HG03457 (cell line): ENCODE measurements at regions not wholly inside any gene's neighbourhood (a gene's known extent, or its start where the extent isn't known, plus 50 kb on each side); places are given as distances from the start of the nearest gene placed in this dataset.
"Not testable (repeated sequence)": the region's sequence is repeated elsewhere in the genome, so short reads cannot be mapped to it uniquely, and the experiment has no call there.

Experiments
- ATAC-seq: cut with Tn5 transposase; IDR thresholded peaks from one replicate; pipeline ENCODE4 v1.9.1; 2021; ENCODE audit warnings: moderate number of reproducible peaks; ENCODE audit not compliant: unreplicated experiment

DNA sequence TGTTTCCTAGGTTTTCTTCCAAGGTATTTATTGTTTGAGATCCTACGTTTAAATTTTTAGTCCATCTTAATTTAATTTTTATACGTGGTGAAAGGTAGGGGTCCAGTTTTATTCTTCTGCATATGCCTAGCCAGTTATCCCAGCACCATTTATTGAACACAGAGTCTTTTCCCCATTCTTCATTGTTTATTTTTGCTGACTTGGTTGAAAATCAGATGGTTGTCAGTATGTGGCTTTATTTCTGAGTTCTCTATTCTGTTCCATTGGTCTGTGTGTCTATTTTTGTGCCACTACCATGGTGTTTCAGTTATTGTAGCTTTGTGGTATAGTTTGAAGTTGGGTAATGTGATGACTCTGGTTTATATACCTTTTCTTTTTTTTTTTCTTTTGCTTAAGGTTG lies 753.0 kb upstream of the GOT2 start:
- ATAC-seq = no peak

DNA sequence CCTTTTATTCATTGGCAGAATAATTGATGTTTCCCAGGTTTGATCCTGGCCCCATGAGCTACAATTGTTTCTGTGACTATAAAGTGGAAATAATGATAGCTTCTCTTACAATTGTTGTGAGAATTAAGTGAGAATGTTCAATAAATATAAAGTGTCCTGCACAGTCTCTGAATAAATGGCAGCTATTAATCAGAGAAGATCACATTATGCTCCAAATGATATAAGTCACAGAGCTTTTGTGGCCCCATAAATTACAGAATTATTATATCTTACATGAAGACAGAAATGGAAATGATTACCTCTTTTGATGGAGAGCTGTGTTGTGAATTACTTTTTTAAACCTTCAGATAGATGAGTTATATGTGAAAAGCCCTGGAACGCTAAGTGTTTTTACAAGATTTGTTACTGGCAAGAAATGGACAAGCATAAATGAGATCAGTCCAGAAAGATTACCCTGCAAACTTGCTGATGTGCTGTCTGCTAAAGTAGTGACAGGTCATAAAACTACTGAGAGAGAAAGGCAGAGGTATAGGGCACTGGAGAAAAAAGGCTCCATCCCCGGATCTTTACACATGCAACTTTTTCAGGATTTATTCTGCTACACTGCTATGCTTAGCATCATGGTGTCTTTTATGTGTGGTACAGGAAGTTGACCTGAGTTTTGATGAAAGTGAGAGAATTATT lies 750.9 kb upstream of the GOT2 start:
- no peak for ATAC-seq

DNA sequence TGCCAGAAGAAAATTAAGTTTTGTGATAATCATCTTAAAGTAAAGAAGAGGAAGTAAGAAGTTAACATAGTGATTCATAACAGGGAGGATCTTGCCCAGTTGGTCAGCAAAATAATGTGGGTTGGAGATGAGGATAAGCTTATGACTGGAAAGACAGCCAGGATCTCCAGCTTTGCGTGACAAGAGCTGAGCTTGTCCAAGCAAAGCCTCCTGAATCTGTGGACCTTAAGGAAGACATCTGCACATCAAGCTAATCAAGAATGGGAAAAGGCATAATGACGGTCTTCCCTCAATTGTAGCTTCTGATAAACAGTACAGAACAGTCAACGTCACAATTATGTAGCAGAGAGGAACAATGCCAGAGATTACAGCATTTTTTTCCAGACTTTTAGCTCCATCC lies 744.7 kb upstream of the GOT2 start:
- ATAC-seq = no peak

GRCh38 chr16:59470556-59470955 lies 736.4 kb upstream of the GOT2 start:
- ATAC-seq = no peak

- ATAC-seq = no peak
These were observed 735.1 kb upstream of the GOT2 start for GRCh38 chr16:59469266-59469665.

GRCh38 chr16:59463776-59464175 lies 729.7 kb upstream of the GOT2 start:
- no peak for ATAC-seq

DNA sequence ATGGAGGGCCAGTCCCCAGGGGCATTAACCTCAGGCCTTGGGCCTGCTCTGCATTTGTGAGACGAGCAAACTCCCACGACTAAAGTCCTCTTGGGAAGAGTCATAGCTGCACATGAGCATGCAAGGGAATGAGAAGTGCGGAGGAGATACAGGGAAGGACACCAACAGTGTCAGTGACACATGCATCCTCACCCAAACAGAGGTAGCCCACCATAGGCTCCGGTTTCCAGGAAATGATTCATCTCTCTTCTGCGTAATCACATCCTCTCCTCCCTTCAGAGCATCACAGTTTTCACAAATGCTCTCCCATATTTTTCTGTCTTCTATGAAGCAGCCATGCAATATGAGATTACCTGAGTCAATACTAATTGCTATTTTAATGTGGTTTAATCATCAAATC lies 725.7 kb upstream of the GOT2 start:
- ATAC-seq = no peak

- ATAC-seq = no peak
These were observed 721.4 kb upstream of the GOT2 start for GRCh38 chr16:59455497-59455896.

DNA sequence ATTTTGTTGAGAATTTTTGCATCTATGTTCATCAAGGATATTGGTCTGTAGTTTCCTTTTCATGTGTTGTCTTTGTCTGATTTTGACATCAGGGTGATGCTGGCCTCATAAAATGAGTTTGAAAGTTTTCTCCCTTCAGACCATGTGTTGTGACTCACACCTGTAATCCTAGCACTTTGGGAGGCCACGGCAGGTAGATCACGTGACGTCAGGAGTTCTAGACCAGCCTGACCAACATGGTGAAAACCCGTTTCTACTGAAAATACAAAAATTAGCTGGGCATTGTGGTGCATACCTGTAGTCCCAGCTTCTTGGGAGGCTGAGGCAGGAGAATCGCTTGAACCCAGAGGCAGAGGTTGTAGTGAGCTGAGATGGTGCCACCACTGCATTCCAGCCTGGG lies 716.4 kb upstream of the GOT2 start:
- ATAC-seq = not testable (repeated sequence)

DNA sequence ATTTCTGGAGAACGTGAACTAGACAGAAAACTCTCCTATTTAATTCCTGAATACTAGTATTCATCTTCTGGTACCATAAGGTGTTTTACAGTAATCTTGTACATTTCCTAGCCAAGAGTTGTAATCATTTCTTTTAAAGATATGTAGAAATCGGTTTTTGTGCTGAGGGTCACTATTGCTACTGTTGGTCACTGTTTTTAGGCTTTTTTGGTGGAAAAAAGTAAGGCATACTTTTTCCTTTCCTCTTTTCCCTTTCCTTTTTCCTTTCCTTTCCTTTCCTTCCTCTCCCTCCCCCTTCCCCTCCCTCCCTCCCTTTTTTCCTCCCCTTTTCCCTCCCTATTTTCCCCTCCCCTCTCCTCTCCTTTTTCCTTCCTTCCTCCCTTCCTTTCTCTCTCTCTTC lies 706.4 kb upstream of the GOT2 start:
- no peak for ATAC-seq

DNA sequence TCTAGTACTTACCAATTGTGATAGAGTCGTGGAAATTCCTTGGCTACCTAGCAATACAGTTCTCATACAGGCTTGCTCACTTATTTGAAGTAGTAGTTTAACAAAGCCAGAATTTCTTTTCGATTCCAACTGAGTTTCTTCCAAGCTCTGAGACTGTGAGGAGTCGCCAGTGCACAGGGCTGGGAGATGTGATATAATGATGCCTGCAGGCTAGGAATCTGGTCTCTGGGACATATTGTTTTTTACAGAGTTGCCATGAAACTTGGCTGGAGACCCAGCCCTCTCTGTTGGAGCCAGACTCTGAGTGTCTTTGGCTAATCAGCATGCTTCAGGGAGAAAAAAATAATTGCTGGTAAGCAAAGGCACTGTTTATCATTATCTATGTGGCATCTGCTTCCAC lies 698.8 kb upstream of the GOT2 start:
- ATAC-seq = no peak

DNA sequence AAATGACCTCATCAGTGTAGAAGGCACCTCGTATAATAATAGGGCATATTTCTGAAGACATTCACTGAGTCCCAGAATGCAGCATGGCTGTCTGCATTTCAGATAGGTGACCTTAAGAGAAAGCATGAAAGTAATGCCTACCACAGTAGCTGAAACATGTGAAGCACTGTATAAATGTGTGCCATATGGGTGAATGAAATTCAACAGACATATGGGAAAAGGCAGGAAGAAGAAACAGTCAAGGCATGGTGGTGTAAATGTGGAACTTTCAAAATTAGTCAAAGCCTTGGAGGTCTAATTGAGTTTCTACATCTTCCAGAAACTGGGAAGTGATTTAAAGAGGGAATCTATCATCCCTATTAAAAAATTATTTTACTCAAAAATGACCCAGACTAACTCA lies 698.2 kb upstream of the GOT2 start:
- ATAC-seq = no peak

DNA sequence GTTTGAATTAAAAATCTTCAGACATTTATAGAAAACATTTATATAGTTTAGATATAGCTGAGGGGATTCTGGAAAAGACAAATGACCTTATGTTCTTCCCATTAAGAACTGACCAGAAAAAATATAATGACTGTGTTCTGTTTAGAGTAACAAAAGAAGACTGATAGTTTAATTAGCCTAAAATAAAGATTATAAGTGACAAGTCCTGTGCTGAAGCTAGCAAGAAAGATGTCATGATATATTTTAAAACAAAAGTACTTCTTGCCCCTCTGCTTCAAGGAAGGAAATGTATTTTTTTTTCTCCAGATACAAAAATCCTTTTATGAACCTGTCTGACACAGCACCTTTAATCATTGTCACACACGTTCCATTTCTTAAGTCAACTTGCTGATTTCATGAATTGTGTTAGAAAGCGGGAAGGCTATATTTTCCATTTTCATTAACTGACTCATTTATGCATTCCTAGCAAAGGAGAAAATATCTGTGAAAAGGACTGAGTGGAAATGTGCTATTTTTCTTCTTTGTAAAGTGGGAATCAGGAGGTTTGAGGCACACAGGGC lies 690.7 kb upstream of the GOT2 start:
- ATAC-seq = no peak

- no peak for ATAC-seq
These were observed 678.1 kb upstream of the GOT2 start for GRCh38 chr16:59411961-59412841.

DNA sequence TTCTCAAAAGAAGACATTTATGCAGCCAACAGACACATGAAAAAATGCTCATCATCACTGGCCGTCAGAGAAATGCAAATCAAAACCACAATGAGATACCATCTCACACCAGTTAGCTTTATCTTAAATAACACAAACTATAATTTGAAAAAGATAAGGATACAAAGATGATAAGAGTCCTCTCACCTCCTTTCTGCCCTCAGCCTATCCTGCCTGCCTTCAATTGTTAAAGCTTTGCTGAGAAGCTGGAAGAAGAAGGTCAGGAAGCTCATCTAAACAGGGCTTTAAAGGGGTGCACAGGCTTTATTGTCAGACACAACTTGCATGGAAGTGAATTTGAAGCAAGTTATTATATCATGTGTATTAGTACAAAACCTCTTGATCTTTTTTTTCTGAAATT lies 676.3 kb upstream of the GOT2 start:
- ATAC-seq = no peak

DNA sequence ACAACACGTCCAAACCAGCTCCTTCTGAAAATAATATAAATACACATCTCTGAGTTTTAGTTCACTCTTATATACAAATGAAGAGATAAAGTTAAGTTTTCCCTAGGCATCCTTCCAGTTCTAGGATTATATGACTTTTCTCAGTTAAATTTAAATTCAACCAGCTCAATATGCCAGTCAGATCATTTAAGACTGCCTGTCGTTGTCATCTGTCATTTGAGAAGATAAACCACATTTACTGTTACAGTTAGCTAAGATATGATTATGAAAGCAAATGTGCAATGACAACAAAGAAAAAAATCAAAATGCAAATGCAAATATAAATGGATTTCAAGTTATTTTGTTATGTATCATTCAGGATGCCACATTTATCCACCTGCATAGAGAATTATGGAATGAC lies 671.7 kb upstream of the GOT2 start:
- no peak for ATAC-seq

DNA sequence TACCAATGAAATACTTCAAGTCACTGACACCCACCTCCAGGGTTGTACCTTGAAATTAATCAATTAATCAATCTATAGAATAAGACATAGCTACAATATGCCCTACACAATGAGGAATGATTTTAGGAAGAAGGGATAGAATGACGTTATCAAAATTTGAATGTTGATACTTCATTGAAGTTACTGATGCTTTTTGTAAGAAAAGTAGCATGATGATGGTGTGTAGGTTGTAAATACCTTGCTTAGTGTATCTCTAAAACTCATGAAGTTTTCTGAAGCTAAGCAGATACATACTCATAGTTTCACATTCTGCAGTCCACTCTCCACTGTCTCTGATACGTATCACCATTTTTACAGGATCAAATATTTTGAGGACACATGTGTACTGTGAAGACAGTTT lies 670.4 kb upstream of the GOT2 start:
- ATAC-seq = no peak

DNA sequence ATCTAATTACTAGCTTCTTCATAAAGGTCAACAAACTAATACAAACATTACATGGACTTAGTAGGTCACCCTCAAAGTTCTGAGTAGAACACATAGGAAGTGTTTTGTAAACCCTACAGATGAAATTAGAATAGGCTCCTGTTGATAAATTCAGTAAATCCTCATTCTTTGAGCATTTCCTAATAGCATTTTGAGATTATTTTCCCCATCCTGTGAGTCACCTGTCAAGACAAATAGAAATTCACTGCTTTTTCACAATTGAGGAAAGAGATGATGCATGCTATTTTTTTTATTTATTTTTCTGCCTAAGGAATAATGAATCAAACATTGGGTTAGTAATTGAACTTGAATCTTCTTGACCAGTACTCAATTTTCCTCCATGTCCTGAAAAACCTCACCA lies 666.7 kb upstream of the GOT2 start:
- ATAC-seq = no peak

- no peak for ATAC-seq
These were observed 663.5 kb upstream of the GOT2 start for GRCh38 chr16:59397638-59398037.

- no peak for ATAC-seq
These were observed 660.4 kb upstream of the GOT2 start for GRCh38 chr16:59394526-59394925.

- no peak for ATAC-seq
These were observed 658.8 kb upstream of the GOT2 start for GRCh38 chr16:59392911-59393310.
